Cardiac septum (tissue), 1 donor: ENCODE measurements at regions not wholly inside any gene's neighbourhood (a gene's known extent, or its start where the extent isn't known, plus 50 kb on each side); places are given as distances from the start of the nearest gene placed in this dataset.
"Not testable (repeated sequence)": the region's sequence is repeated elsewhere in the genome, so short reads cannot be mapped to it uniquely, and the experiment has no call there.

Experiments
- DNase-seq: peaks from one replicate; pipeline ENCODE4 v3.0.0-alpha.2; 2020; ENCODE audit warnings: low spot score
- intact Hi-C: fragments of 100-400 bp; cut with DNase I; formaldehyde crosslinking; loops from one replicate; pipeline ENCODE4 v1.14.0; 2022
- donor health status: DM: no; HTN: no; CAD: no.

GRCh38 chr13:48804821-48805601 is 151.3 kb downstream of the CYSLTR2 start:
- DNase-seq, result no peak
- intact Hi-C loops, result no loop called here

GRCh38 chr13:48806522-48806921 is 152.8 kb downstream of the CYSLTR2 start:
- intact Hi-C loops, result no loop called here
- DNase-seq, result no peak

DNA sequence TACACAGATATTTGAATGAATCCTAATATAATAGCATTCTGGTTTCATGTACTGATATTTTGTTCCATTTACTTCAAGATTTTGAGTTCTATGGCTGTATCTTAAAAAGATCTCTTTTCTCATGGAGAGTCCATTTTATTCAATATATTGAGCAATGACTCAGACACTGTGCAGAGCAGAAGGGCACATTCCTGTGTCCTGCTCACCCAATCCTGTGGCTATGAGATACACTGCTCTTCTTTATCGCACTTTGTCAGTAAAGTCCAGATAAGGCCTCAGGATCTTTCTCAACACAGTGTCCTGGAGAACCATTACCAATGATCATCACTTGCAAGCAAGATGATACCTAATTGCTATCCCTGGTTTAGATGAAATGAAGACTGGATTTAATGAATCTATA is 155.0 kb downstream of the CYSLTR2 start:
- intact Hi-C loops, result no loop called here
- DNase-seq, result no peak

DNA sequence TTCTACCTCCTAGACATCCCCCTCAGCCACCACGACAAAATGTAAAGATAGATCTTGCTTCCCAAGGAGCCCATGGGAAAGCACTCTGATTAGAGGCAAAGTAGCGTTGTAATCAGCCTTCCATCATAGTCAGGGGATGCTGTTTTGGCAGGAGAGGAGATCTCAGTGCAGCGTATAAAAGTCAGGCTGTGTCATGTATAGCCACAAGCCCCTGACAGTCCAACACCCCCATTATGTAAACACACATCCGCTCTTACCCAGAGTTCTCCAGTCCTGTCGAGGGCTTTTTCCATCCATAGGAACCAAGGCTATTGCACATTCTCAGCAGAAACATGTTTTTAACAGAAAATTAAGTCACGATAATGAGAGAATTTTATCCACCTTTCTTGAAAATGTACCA is 156.3 kb downstream of the CYSLTR2 start:
- no peak for DNase-seq
- intact Hi-C loops, result no loop called here

DNA sequence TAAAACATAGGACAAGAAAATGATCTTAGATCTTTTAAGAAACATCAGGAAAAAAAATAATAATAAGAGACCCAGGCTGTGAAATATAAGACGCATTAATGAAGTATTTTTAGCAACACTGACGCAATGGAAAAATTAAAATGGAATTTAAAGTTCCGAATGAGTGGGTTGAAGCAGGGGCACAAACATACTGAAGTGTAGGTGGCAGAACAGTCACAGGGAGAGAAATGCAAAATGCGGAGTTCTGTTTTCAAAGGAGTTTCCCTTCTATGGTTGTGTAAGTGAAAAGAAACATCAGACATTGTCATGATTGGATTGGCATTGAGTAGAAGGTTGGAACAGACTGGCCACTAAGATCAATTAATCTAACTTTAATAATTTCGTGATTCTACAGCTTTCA is 159.8 kb downstream of the CYSLTR2 start:
- no peak for DNase-seq
- intact Hi-C loops, result no loop called here

DNA sequence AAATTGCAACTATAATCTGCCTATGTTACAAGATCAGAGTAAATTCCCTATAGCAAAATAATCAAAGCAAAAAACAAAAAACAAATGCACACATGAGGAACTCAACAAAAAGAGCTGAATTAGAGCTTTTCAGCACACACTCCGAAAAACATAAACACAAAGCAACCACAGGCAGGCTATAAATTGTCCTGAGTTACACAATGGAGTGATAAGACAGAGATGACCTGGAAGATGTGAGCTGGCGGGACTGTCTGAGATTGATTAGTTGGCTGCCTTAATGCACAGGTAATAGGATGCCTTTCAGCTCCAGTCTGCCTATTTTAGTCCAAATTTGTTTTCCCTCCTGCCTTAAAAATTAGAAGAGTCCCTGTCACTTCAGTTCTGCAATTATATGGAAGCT is 159.0 kb upstream of the FNDC3A start:
- intact Hi-C loops, result no loop called here
- DNase-seq, result no peak

- intact Hi-C loops, result no loop called here
- DNase-seq, result no peak
These were observed 158.4 kb upstream of the FNDC3A start for GRCh38 chr13:48817166-48817802.

- intact Hi-C loops, result no loop called here
- no peak for DNase-seq
These were observed 157.0 kb upstream of the FNDC3A start for GRCh38 chr13:48818495-48819356.

GRCh38 chr13:48819376-48819775 is 156.3 kb upstream of the FNDC3A start:
- DNase-seq, result no peak
- intact Hi-C loops, result no loop called here

DNA sequence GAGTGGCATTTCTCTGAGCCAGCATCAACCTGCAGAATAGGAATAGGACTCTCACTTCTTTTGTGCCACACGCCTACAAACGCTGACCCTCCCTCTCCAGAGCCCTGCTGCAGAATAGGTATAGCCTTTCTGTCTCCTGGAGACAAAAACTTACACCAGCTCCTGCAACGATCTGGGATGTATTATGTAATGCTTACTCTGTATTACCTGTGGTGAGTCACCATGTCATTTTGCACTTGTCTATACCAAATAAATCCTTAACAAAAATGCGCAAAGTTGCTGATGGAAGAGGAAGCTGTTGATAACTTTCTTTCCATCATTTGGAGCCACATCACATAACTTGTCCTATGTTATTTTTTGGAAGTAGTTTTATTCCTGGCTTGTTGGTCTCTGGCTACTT is 155.8 kb upstream of the FNDC3A start:
- DNase-seq, result no peak
- intact Hi-C loops, result no loop called here

GRCh38 chr13:48823526-48823925 is 152.2 kb upstream of the FNDC3A start:
- DNase-seq, intact Hi-C loops: not testable (repeated sequence)

DNA sequence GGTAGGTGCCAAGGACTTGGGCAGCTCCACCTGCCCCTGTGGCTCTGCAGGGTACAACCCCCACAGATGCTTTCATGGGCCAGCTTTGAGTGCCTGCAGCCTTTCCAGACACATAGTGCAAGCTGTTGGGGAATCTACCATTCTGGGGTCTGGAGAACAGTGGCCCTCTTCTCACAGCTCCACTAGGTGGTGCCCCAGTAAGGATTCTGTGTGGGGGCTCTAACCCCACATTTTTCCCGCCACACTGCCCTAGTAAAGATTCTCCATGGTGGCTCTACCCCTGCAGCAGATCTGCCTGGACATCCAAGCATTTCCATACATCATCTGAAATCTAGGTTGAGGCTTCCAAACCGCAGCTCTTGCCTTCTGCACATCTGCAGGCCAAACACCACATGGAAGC is 149.7 kb upstream of the FNDC3A start:
- no peak for DNase-seq
- intact Hi-C loops, result no loop called here

DNA sequence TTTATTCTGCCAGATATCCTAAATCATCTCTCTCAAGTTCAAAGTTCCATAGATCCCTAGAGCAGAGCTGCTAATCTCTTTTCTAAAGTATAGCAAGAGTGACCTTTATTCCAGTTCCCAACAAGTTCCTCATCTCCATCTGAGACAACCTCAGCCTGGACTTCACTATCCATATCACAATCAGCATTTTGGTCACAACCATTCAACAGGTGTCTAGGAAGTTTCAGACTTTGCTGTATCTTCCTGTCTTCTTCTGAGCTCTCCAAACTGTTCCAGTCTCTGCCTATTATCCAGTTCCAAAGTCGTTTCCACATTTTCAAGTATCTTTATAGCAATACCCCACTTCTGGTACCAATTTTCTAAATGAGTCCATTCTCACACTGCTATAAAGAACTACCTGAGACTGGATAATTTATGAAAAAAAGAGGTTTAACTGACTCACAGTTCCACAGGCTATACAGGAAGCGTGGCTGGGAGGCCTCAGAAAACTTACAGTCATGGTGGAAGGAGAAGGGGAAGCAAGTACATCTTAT is 148.7 kb upstream of the FNDC3A start:
- intact Hi-C loops, DNase-seq: not testable (repeated sequence)

DNA sequence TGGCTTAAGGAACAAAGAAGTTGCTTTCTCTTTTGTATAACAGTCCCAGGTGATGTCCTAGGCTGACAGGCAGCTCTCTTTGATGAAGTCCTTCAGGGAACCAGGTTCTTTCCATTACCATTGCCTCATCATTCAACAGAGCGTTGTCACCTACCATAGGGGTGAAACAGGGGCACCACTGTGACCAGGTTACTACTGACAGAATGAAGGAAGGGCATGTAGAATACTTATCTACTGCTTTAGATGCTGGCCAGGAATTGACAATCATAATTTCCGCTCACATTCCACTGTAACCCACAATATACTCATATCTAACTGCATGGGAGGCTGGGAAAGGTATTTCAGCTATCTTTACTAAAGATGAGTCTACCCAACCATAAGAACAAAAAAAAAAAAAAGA is 148.0 kb upstream of the FNDC3A start:
- intact Hi-C loops, result no loop called here
- DNase-seq, result no peak

- DNase-seq, result no peak
- intact Hi-C loops, result no loop called here
These were observed 146.7 kb upstream of the FNDC3A start for GRCh38 chr13:48828962-48829411.

GRCh38 chr13:48829536-48829935 is 146.2 kb upstream of the FNDC3A start:
- DNase-seq, result no peak

GRCh38 chr13:48831248-48831647 is 144.5 kb upstream of the FNDC3A start:
- intact Hi-C loops, result no loop called here
- no peak for DNase-seq

More at GRCh38 chr13:48829536-48829935, 146.2 kb upstream of the FNDC3A start:
- intact Hi-C loops, result no loop called here

- DNase-seq, result no peak
- intact Hi-C loops, result no loop called here
These were observed 142.3 kb upstream of the FNDC3A start for GRCh38 chr13:48833412-48833811.

DNA sequence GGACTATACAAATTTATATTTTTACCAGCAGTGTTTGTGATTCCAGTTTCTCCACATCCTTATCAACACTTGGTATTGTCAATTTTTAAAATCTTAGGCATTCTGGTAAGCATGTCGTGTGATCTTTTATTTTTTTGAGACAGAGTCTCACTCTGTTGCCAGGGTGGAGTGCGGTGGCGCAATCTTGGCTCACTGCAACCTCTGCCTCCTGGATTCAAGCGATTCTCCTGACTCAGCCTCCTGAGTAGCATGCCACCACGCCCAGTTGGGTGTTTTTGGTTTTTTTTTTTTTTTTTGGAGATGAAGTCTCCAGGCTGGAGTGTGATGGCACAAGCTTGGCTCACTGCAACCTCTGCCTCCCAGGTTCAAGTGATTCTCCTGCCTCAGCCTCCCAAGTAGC is 140.4 kb upstream of the FNDC3A start:
- DNase-seq, intact Hi-C loops: not testable (repeated sequence)
